ENCODE measurements at regions not wholly inside any gene's neighbourhood (a gene's known extent, or its start where the extent isn't known, plus 50 kb on each side); places are given as distances from the start of the nearest gene placed in this dataset.
"Not testable (repeated sequence)": the region's sequence is repeated elsewhere in the genome, so short reads cannot be mapped to it uniquely, and the experiment has no call there.

DNA sequence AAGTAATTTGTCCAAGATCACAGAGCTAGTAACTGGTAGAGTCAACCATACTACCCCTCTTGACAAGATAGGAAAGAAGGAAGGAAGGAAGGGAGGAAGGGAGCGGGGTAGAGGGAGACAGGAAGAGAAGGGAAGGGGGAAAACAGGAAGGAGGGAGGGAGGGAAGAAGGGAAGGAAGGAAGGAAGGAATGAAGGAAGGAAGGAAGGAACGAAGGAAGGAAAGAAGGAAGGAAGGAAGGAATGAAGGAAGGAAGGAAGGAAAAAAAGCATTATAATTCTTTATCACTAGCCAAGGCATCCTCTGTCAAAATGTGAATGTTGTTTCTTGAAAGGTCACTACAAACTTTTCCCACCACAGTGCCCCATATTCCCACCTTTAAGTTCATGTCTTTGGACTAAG, 223.6 kb downstream of the SHQ1 start:
- no peak for DNase-seq

DNA sequence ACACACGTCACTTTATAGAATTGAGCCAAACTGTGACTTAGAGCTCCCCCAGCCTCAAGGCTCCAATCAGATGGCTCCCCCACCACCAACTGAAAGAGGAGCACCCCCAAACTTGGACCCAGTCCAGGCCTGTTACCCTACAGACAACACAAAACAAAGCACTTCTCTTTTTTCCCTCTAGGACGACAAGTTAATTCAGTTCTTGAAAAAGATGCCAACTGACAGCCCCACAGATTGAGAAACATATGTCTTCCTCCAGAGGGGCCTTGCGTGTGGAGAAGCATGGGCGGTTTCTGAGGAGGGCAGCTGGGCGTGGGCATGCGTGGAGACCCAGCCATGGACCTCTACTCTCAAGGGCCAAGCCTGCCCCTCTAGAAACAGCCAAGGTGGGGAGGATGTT, 229.5 kb downstream of the SHQ1 start:
- DNase-seq = peak; percentile 8 to 20

DNA sequence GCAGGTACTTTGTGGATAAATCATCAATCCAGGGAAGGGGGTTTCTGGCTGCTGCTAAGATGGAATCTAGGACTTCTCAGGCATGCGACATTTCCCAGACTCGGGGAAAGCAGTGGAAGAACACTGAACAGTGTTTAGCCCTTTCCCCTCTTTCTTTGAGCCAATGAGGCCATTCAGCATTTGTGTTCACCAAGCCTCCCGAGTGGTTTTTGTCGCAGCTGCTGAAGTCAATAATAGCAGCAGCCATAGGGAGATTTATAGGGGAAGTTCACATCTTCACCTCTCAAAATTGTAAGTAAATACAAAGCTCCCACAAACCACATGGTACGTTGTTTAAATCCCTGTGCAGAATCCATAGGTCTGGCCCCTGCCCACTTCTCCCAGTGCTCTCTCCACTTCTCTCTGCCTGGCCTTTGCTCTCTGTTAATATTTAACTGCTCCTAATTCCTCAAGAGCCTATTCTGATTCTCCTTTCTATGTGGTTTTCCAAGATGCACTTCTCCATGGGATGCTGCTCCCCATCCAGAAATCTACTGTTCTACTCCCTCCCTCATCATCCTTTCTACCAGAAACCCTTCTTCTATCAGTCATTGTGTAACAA, 230.7 kb downstream of the SHQ1 start:
- no peak for DNase-seq

DNA sequence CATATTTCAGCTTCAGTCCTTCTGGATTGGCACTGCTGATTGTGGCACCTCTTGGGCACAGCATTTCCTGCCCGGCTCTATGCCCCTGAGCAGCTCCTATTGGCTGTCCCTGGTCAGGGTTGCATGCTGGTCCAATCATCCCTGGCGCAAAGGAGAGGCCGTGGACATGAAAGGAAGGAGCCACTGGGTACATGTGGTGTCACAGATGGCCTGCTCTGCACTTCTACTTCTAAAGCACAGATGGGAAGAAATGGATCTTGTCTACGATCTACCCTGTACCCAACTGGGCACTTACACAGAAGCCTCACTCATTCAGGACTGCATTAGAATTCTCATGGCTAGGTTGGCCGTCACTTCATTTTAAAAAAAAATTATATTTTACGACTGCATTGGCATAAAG, 232.5 kb downstream of the SHQ1 start:
- no peak for DNase-seq

DNA sequence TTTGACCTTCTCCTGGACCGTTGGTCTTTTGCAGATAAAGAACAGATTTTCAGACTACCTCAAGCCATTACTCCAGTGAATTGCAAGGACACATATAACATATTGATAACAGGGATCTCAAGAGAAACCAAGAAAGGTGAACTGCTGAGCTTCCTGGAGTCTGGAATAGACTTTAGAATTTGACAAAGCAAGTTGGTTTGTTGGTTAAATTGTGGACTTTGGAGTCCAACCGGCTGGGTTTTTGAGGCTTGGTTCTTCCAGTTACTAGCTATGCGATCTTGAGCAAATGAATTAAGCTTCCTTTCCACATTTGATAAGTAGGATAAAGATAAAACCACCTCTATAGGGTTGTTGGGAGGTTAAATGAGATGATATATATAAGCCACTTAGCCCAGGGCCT, 233.1 kb downstream of the SHQ1 start:
- no peak for DNase-seq

DNA sequence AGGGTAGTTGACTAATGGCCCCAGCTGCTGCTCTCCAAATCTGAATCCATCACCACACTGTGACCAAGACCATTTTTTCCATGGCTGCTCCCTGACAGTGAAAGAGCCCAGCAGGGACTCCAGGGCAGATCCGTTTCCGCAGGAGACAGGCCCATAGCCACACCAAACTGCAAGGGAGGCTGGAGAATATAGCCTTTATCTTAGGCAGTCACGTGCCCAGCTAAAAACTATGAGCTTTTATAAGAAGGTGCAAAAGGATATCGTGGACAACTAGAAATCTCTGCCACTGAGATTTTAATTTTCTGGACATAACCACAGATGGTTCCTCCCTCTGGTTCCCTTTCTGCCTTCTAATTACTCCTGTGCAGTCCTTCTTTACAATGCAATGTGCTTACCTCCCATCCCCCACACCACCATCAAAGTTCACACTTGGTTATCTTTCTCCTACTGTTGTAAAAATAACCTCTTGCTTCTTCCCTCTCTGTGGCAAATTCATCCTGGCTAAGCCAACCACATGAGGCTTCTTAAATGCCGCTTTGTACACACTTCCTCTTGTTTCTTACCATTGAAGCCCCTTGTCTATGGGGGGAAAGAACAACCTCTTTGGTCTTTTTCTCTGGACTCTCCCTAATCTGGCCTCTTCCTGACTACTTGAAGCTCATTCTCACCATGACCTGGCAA, 233.7 kb downstream of the SHQ1 start:
- DNase-seq = no peak

DNA sequence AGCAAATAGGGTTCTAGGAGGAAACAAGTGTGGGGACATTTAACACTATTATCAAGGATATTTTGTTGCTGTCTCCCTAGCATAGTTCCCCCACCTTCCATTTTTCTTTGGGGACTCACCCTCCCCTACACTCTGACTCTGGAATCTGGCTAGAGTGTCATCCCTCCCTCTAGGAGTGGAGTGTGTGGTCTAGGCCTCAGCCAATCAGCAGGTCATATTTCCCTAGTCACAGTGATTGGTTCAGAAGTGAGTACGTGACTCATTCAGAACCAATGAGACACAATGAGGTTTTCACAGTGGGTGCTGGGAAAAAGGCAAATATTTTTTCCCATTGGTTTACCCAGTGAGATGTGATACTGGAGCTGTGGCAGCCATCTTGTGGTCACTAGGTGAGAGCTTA, 234.4 kb downstream of the SHQ1 start:
- DNase-seq = no peak

DNA sequence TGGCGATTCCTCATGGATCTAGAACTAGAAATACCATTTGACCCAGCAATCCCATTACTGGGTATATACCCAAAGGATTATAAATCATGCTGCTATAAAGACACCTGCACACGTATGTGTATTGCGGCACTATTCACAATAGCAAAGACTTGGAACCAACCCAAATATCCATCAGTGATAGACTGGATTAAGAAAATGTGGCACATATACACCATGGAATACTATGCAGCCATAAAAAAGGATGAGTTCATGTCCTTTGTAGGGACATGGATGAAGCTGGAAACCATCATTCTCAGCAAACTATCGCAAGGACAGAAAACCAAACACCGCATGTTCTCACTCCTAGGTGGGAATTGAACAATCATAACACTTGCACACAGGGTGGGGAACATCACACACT, 239.1 kb downstream of the SHQ1 start:
- not testable (repeated sequence) for DNase-seq

DNA sequence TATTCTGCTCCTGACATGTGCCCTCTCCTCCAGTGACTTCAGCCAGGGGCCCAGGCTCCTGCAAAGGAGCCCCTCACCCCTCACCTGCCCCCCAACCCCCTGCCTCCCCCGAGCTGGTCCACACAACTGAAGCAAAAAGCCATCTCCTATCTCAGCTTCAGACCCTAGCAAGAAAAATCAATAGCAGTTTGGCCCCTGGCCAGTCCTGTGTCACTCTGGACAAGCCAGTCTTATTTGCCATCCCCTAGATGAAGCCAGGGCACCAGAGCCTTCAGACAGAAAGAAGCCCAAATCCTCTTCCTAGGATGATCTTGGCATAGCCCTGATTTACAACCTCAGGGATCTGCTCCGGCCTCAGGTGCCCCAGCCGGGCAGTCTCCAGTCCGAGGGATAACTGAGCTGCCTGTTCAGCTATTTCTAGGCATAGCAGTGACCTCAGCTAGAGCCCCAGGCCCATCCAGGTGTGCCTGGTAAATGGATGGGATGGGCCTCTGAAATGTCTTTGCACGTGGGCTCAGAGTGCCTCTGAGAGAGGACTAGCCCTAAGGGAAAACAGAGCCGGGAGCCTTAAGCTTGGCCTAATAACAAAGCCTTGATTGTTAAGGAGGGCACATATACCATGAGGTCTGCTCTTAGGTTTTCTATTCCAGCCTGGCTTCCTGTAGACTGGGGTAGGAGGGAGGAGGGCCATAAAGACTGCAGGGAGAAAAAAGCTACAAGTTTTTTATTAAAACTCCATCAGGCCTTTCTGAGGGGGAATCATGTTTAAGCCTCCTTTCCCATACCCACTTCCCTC, 242.0 kb downstream of the SHQ1 start:
- DNase-seq = no peak

DNA sequence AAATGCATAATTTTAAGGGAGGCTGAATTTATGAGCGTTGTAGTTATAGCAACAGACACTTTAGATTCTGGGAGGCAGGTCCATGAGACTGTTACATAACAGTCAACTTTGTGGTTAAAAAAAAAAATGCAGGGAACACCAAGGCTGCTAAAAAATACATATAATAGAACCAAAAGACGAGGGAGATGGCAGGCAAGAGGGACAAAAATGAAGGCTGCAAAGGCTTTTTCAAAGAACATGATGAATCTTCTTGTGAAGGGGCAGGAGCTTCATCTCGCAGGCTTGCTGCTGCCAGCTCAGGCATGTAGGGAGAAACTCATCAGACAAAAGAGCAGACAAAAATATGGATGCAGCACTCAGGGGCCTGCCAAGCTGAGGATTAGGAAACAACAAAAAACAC, 243.9 kb downstream of the SHQ1 start:
- peak in 1 of 2 donors; percentile 54 for DNase-seq

DNA sequence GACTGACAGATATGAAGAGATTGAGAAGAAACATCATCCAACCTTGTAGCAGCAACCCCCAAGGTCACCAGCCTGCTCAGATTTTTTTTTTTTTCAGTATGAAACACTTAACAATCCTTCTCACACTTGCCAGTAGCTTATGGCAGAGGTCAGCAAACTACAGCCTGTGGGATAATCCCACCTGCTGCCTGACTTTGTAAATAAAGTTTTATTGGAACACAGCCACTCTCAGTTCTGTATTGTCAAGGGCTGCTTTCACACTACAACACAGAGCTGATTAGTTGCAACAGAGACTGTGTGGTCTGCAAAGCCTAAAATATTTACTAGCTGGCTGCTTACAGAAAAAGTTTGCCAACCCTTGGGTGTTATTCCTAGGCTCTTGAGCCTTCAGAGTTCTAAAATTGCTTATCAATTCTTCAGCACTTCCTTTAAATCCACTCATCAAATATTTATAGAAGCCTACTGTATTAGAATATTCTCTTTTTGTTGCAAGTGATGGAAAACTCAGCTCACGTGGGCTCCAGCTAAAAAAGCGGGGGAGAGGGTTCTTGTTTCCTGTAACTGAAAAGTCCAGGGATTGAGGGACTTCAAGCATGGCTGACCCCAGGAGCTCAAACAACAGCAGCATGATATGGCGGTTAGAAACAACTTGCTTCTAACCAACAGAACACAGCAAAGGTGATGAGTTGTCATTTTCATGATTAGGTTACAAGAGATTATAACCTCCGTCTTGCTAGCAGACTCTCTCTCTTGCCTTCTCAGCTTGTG, 246.1 kb downstream of the SHQ1 start:
- no peak for DNase-seq

DNA sequence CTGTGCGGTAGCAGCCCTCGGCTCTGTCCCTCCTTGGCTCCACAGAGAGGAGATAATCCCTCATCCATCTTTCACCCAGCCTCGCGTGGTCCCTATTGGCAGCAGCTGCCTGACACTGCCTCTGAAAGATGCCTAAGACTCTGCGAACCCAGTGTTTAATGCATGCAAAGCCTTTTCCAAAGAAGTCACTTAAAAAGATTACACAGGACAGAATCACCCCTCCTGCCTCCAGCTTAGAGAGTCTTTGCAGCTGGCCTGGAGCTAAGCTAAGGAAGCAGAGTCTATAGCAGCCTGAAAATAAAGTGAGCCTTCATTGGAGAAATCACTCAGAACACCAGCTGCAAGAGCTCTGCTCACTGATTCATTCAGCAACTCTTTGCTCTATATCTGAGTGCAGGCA, 247.2 kb downstream of the SHQ1 start:
- DNase-seq = peak in 1 of 2 donors; percentile 30

DNA sequence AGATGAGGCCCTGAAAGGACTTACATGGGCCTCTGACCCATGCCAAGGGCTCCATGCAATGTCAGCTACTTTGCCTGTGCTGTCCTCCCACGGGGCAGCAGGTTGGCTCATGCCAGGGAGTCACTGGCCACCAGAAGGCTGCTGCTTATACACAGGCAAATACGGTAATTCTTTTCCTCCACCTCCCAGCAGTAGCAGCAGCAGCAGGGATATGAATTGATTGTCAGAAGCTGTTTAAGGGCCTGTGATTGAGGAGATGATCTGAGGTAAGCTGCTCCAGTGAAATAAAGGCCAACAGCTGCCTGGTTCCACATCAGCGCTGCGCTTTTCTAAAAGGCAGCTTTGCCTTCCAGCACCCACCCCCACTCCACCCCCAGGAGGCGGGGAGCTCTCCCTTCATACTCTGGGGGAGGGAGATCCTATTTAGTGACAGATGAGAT, 250.5 kb downstream of the SHQ1 start:
- DNase-seq = no peak

DNA sequence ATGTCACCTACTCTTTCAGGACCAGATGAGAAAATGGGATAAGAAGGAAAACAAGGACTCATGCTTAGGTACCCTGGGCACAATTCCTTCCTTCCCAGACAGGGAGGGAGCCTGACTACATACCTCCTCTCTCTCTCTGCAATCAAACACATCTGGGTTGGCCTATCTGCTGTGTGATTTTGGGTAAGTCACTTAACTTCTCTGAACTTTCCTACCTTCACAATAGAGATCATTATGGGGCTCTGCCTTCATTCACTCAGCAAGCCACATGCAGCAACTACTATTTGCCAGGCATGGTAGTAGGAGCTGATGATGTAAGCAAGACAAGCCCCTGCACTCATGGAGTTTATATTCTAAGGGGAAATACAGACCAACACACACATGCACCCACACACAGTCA, 251.2 kb downstream of the SHQ1 start:
- no peak for DNase-seq

DNA sequence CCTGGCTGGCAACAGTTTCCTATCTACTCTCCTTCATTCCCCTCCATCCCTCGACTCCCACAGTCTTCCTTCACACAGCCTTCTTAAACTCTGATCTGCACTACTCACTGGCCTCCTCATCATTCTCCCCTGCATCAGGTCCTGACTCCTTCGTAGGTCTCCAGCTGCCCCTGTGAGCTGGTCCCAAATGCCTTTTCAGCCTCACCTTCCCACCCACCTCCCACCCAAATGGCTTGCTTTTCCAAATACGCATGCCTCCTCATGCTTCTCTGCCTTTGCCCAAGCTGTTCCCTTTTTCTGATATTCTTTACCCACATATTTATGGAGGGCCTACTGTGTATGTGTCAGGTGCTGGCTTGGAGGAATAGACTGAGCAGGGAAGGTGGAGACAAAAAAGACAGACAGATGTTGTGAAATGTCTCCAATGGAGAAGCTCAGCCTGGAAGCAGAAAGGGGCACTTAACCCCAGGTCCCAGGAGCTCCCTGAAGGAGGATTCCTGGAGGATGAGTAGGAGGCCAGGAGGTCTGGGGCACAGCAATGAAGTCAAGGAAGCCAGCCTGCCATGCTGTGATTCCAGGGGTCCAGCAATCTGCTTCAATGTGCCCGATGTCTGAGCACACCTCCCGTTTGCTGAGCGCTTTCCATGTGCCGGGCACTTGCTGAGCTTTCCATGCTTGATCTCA, 252.2 kb downstream of the SHQ1 start:
- no peak for DNase-seq

DNA sequence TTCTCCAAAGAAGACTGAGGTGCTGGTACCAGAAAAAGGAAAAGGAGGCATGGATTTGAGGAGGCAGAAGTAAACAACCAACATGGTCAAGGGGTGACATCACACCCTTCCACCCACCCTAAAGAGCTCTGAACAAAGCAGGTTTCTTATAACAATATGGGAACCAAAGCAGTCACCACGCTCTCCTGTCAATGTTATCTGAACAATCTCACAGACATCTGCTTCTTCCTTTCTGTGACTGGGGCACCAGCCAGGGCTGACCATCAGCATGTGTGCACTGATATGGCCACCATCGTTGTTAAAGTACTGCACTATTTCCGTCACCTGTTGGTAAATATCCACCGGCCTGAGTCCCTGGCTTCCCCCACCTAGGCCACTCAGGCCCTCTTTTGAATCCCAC, 252.9 kb downstream of the SHQ1 start:
- no peak for DNase-seq

DNA sequence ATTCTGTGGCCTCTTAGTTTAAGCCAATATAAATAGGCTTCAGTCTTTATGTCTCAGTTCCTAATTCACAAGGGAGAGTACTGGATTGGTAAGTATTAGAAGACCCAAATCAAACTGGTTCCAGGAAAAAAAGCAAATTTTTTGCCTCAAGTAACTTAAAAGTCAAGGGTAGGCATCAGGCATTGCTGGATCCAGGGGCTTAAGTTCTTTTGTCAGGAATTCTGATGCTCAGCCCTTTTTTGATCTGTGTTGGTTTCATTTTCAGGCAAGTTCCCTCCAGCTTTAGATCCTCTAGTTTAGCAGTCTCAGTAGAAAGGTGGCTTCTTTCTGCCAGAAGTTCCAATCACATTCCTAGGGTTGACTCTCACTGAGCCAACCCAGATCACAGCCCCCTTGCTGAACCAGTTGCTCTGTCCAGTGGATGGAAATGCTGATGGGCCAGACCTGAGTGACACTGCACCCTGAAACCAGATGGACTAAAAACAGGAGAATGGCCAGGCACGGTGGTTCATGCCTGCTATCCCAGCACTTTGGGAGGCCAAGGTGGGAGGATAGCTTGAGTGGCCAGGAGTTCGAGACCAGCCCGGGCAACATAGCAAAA, 253.5 kb downstream of the SHQ1 start:
- no peak for DNase-seq

DNA sequence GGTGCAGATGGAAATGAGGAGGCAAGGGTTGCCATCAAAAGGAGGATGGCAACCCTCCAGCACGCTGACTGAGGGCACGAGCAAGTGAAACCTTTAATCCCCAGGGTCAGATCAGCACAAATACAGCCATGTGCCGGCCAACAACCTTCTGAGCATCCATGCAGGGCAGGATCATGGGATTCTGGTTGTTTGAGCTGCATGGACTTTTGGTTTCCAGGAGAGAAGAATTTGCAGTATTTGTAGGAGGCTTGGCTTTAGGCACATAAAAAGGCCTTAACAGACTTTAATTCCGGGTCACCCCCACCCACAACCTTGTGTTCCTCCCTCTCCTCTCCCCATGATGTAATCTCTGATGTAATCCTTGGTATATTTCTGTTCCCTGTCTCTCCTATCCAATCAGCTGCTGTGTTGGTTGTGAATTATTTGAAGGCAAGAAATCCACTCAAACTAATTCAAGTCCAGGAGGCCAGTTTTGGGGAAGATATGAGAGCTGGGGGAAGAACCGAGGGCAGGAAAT, 254.3 kb downstream of the SHQ1 start:
- no peak for DNase-seq

DNA sequence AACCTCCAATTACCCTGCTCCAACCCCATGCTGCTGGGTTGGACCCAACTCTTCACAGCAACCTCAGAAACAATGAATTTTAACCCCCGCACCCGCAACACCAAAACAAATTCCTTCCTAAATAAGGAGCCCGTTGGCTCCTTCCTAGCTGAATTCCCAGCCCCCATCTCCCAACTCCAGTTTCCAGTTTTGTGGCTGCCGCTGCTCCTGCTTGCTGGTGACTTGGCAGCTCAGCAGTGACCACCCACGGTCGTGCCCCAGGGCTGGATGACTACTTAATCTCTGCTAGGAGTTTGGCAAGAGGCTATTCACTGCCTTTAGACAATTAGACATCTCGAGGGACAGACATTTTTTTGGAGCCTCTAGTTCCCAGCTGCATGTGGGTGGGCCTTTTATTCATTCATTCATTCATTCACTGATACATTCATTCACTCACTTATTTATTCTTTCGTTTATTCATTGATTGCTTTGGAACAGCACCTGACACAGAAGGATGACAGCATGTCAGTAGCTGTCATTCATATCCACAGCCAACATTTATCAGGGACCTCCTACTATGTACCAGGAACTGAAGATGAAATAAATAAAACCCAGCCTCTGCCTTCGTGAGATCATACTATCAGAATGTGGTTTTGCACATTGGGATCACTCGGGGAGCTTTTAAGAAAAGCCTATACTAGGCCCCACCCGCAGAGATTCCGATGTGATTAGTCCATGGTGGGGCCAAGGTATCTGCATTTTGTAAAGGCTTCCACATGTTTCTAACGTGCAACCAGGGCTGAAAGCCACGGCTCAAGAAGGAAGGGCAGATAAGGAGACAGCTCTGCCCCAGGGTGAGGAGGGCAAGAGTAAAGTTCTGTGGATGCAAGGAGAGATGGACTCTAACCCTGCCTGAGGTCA, 256.5 kb downstream of the SHQ1 start:
- peak; percentile 8 to 10 for DNase-seq

DNA sequence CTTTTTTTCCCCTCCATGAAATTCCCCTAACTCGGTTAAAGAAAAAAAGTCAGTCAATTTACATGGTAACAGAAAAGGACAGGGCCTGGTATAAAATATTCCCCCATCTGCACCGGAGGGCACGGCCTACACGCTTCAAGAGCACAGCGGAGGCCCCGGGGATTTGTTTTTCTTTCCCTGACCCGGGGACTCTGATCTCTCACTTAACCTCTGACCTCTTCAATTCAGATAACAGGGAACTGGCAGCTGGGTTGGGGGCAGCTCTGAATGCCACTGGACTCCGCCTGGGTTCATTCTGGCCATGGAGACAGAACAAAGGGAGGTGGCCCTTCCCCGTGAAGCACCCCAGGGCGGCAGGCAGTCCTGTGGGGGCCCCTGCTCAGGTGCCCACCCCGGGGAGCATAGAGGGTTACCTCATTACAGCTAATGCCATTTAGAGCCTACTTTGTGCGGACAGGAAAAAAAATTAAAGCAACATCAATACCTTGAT, 257.5 kb downstream of the SHQ1 start:
- no peak for DNase-seq

DNA sequence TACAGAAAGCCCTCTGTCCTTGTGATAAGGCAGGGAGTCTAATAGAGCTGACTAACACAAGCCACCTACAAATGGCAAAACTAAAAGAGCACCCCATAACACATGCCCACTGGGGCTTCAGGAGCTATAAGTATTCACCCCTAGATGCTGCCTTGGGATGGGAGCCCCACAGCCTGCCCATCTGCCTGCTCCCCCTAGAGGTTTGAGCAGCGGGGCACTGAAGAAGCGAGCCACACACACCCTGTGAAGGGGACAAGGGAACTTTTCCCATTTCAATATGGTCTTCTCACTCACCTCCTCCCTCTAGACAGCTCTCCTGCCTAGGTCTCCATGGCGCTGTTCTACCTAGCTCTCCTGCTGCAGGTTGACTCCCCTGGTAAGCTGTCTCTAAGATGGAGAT, 261.0 kb downstream of the SHQ1 start:
- DNase-seq = no peak
